GM18909 (cell line): ENCODE measurements at regions not wholly inside any gene's neighbourhood (a gene's known extent, or its start where the extent isn't known, plus 50 kb on each side); places are given as distances from the start of the nearest gene placed in this dataset.

Experiments
- ATAC-seq: cut with Tn5 transposase; IDR thresholded peaks from one replicate; pipeline ENCODE4 v1.9.1; 2021; ENCODE audit warnings: mild to moderate bottlenecking; ENCODE audit not compliant: unreplicated experiment, poor library complexity

- no peak for ATAC-seq
Measured at GRCh38 chr10:62453274-62453673, 79.1 kb downstream of the ZNF365 start.

- no peak for ATAC-seq
Measured at GRCh38 chr10:62454687-62455397, 80.7 kb downstream of the ZNF365 start.

- ATAC-seq, result peak; percentile 98
Measured at GRCh38 chr10:62456611-62457101, 82.5 kb downstream of the ZNF365 start.

GRCh38 chr10:62457196-62457595, 83.0 kb downstream of the ZNF365 start:
- ATAC-seq, result peak; percentile 1

- ATAC-seq, result no peak
Measured at GRCh38 chr10:62457598-62457997, 83.4 kb downstream of the ZNF365 start.

- ATAC-seq, result no peak
Measured at GRCh38 chr10:62459072-62459471, 84.9 kb downstream of the ZNF365 start.

GRCh38 chr10:62459500-62459899, 85.3 kb downstream of the ZNF365 start:
- ATAC-seq, result no peak

- peak; percentile 50 for ATAC-seq
Measured at GRCh38 chr10:62460393-62460792, 86.2 kb downstream of the ZNF365 start.

- no peak for ATAC-seq
Measured at GRCh38 chr10:62461120-62461519, 87.0 kb downstream of the ZNF365 start.

- ATAC-seq, result no peak
Measured at GRCh38 chr10:62462461-62462860, 88.3 kb downstream of the ZNF365 start.

GRCh38 chr10:62463364-62463763, 89.2 kb downstream of the ZNF365 start:
- no peak for ATAC-seq

GRCh38 chr10:62464308-62464707, 90.1 kb downstream of the ZNF365 start:
- ATAC-seq, result no peak

- no peak for ATAC-seq
Measured at GRCh38 chr10:62466590-62466989, 92.4 kb downstream of the ZNF365 start.

GRCh38 chr10:62467527-62467926, 93.4 kb downstream of the ZNF365 start:
- ATAC-seq, result no peak

- ATAC-seq, result no peak
Measured at GRCh38 chr10:62471711-62472110, 97.5 kb downstream of the ZNF365 start.

- no peak for ATAC-seq
Measured at GRCh38 chr10:62473241-62473640, 99.1 kb downstream of the ZNF365 start.

- ATAC-seq, result no peak
Measured at GRCh38 chr10:62475551-62475950, 101.4 kb downstream of the ZNF365 start.

GRCh38 chr10:62479523-62479922, 105.4 kb downstream of the ZNF365 start:
- no peak for ATAC-seq

- ATAC-seq, result no peak
Measured at GRCh38 chr10:62480196-62480595, 106.0 kb downstream of the ZNF365 start.

GRCh38 chr10:62482581-62482980, 108.4 kb downstream of the ZNF365 start:
- ATAC-seq, result no peak

- ATAC-seq, result no peak
Measured at GRCh38 chr10:62491597-62491996, 117.4 kb downstream of the ZNF365 start.
